SK-N-SH (cell line): ENCODE measurements at regions not wholly inside any gene's neighbourhood (a gene's known extent, or its start where the extent isn't known, plus 50 kb on each side); places are given as distances from the start of the nearest gene placed in this dataset.

Experiments
- CTCF ChIA-PET: fragments of 300-600, 350-600 bp; formaldehyde crosslinking; extraction: SDS; loops from one replicate; lab custom pipeline; 2021; lab: Yijun Ruan, JAX
- POLR2A ChIA-PET: fragments of 350-600 bp; sonication (Branson Sonifier 250); formaldehyde crosslinking; extraction: SDS; loops from one replicate; lab custom pipeline; 2020; ENCODE audit warnings: antibody characterized with exemption, inconsistent platforms; lab: Yijun Ruan, JAX
- DNase-seq: peaks from one replicate; pipeline ENCODE4 v3.0.0; 2012
- H2AFZ ChIP-seq: fragments of 200-600 bp; sonication (generic); 2 replicates; pipeline ENCODE4 v1.8.1; 2016; ENCODE audit warnings: antibody characterized with exemption, mild to moderate bottlenecking, low read depth
- H3F3A ChIP-seq: fragments of 200-600 bp; sonication (generic); replicated peaks from 2 replicates; pipeline ENCODE3; 2016; ENCODE audit warnings: antibody characterized with exemption, mild to moderate bottlenecking; ENCODE audit not compliant: insufficient read depth
- H3K27ac ChIP-seq, 2 experiments: fragments of 200-500 bp in 1 of 2; fragments of 200-600 bp in 1 of 2; sonication (Bioruptor generic) in 1 of 2; sonication (generic), shearing (Covaris generic) in 1 of 2; 2 replicates each; pipeline versions ENCODE4 v1.5.1 to v1.6.1; 2014 to 2016; ENCODE audit warnings: low read depth in 2 of 2, inconsistent platforms in 1 of 2, low read length in 1 of 2, mild to moderate bottlenecking in 1 of 2, mixed read lengths in 1 of 2
- H3K27me3 ChIP-seq: fragments of 200-600 bp; sonication (generic), shearing (Covaris generic); 2 replicates; pipeline ENCODE4 v1.6.1; 2016; ENCODE audit warnings: mixed run types; ENCODE audit not compliant: insufficient read depth
- H3K36me3 ChIP-seq, 2 experiments: fragments of 200-500 bp in 1 of 2; fragments of 200-600 bp in 1 of 2; sonication (Bioruptor generic) in 1 of 2; sonication (generic) in 1 of 2; replicated peaks in 1 of 2; 2 replicates each; pipeline versions ENCODE3 to v1.5.1; 2014 to 2016; ENCODE audit warnings: low read length in 1 of 2, mild to moderate bottlenecking in 1 of 2; ENCODE audit not compliant: insufficient read depth in 2 of 2, control insufficient read depth in 1 of 2
- H3K4me1 ChIP-seq, 2 experiments: fragments of 200-500 bp in 1 of 2; fragments of 200-600 bp in 1 of 2; sonication (Bioruptor generic) in 1 of 2; sonication (generic), shearing (Covaris generic) in 1 of 2; 2 replicates each; pipeline versions ENCODE4 v1.5.1 to v1.6.1; 2014 to 2016; ENCODE audit warnings: low read depth in 1 of 2, low read length in 1 of 2, mixed run types in 1 of 2; ENCODE audit not compliant: insufficient read depth in 2 of 2, control insufficient read depth in 1 of 2
- H3K4me2 ChIP-seq: fragments of 200-600 bp; sonication (generic), shearing (Covaris generic); 2 replicates; pipeline ENCODE4 v1.6.1; 2017; ENCODE audit warnings: mixed run types
- H3K4me3 ChIP-seq, 2 experiments: fragments of 200-500 bp in 1 of 2; fragments of 200-600 bp in 1 of 2; sonication (Bioruptor generic) in 1 of 2; sonication (generic), shearing (Covaris generic) in 1 of 2; 2 replicates each; pipeline versions ENCODE4 v1.5.1 to v1.8.1; 2014 to 2016; ENCODE audit warnings: low read depth in 2 of 2, inconsistent platforms in 1 of 2, low read length in 1 of 2, mild to moderate bottlenecking in 1 of 2, mixed read lengths in 1 of 2, moderate library complexity in 1 of 2
- H3K79me2 ChIP-seq: fragments of 200-600 bp; sonication (generic); 2 replicates; pipeline ENCODE4 v1.8.1; 2017; ENCODE audit warnings: mild to moderate bottlenecking; ENCODE audit not compliant: insufficient read depth
- H3K9ac ChIP-seq: fragments of 200-600 bp; sonication (generic); 2 replicates; pipeline ENCODE4 v1.6.1; 2017; ENCODE audit warnings: mixed run types
- H3K9me2 ChIP-seq: fragments of 200-600 bp; sonication (generic); 2 replicates; pipeline ENCODE4 v1.6.1; 2017; ENCODE audit warnings: mixed run types
- H3K9me3 ChIP-seq: fragments of 200-600 bp; sonication (generic); 2 replicates; pipeline ENCODE4 v1.6.1; 2017; ENCODE audit warnings: mixed run types, mild to moderate bottlenecking, moderate library complexity
- H4K20me1 ChIP-seq: fragments of 200-600 bp; sonication (generic); 2 replicates; pipeline ENCODE4 v1.6.1; 2017; ENCODE audit warnings: mild to moderate bottlenecking, mixed run types; ENCODE audit not compliant: insufficient read depth
- CHD2 ChIP-seq: fragments of 150-350 bp; IDR thresholded peaks from 2 replicates; pipeline ENCODE4 v1.6.1; 2018; ENCODE audit warnings: low read length; ENCODE audit not compliant: partially characterized antibody
- CTCF ChIP-seq: fragments of 200-600 bp; sonication (generic); IDR thresholded peaks from 2 replicates; pipeline ENCODE4 v1.6.1; 2017; ENCODE audit warnings: antibody characterized with exemption, mild to moderate bottlenecking, moderate library complexity
- EP300 ChIP-seq, 2 experiments: IDR thresholded peaks; 2 replicates each; pipeline versions ENCODE4 v1.4.0 to v1.6.1; 2012; ENCODE audit warnings: borderline replicate concordance in 1 of 2, low read depth in 1 of 2, low read length in 1 of 2
- FOSL2 ChIP-seq: IDR thresholded peaks from 2 replicates; pipeline ENCODE4 v1.4.0; 2012; ENCODE audit warnings: low read depth, mild to moderate bottlenecking, moderate library complexity, borderline replicate concordance
- GATA2 ChIP-seq: sonication (generic); formaldehyde crosslinking; IDR thresholded peaks from 2 replicates; pipeline ENCODE4 v1.5.0; 2020; ENCODE audit warnings: mild to moderate bottlenecking, missing genetic modification reagents
- MXI1 ChIP-seq: IDR thresholded peaks from 2 replicates; pipeline ENCODE4 v1.6.1; 2012; ENCODE audit warnings: mild to moderate bottlenecking, low read depth, low read length, improper control_type of control experiment
- NRF1 ChIP-seq: IDR thresholded peaks from 2 replicates; pipeline ENCODE4 v1.6.1; 2012; ENCODE audit warnings: low read depth, mild to moderate bottlenecking, low read length
- RCOR1 ChIP-seq: fragments of 150-350 bp; IDR thresholded peaks from 2 replicates; pipeline ENCODE4 v1.6.1; 2017; ENCODE audit warnings: antibody characterized with exemption, low read length
- RXRA ChIP-seq: IDR thresholded peaks from 2 replicates; pipeline ENCODE4 v1.4.0; 2012; ENCODE audit warnings: low read depth, mild to moderate bottlenecking, borderline replicate concordance
- SIN3A ChIP-seq: IDR thresholded peaks from 2 replicates; pipeline ENCODE4 v1.6.1; 2012; ENCODE audit warnings: low read depth, mild to moderate bottlenecking, low read length, moderate library complexity, borderline replicate concordance
- YY1 ChIP-seq: IDR thresholded peaks from 2 replicates; pipeline ENCODE4 v1.4.0; 2012; ENCODE audit warnings: low read depth, mild to moderate bottlenecking
- WGBS: methylation state at CpG from one replicate; pipeline ENCODE4 v1.1.6; 2017; ENCODE audit warnings: low lambda C conversion rate; 5-methylcytosine and 5-hydroxymethylcytosine counted together
- TF ChIP-seq, protein P1 (sequence below): IDR thresholded peaks from 2 replicates; pipeline ENCODE4; 2012
- TF ChIP-seq, protein P2 (sequence below): IDR thresholded peaks from 2 replicates; pipeline ENCODE4 v1.4.0; 2012; ENCODE audit warnings: low read depth

GRCh38 chr13:85582890-85583289 is 216.3 kb downstream of the SLITRK6 start:
- Histone ChIP-seq H3K4me3 (no peak overlapping the region), H3K9ac (no peak overlapping the region), H3K9me3 (0 out of 2 replicates have a peak, but pooled peaks cover 2% of the 10 kb centered on the region), H3F3A (peaks cover 13% of the 10 kb centered on the region), H2AFZ (0 out of 2 replicates have a peak overlapping the region, but pooled peaks have one; percentile 44), H3K79me2 (no peaks in the 10 kb centered on the region), H3K27me3 (no peaks in the 10 kb centered on the region), H4K20me1 (no peaks in the 10 kb centered on the region), H3K4me2 (no peak overlapping the region), H3K36me3 (no peaks in the 10 kb centered on the region), H3K27ac (no peak overlapping the region), H3K9me2 (no peaks in the 10 kb centered on the region), H3K4me1 (no peaks in the 10 kb centered on the region; a peak in 1 of 4 replicates)
- TF ChIP-seq, protein P1, sequence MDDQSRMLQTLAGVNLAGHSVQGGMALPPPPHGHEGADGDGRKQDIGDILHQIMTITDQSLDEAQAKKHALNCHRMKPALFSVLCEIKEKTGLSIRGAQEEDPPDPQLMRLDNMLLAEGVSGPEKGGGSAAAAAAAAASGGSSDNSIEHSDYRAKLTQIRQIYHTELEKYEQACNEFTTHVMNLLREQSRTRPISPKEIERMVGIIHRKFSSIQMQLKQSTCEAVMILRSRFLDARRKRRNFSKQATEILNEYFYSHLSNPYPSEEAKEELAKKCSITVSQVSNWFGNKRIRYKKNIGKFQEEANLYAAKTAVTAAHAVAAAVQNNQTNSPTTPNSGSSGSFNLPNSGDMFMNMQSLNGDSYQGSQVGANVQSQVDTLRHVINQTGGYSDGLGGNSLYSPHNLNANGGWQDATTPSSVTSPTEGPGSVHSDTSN: no peak
- TF ChIP-seq CHD2: no peak
- TF ChIP-seq CTCF: no peak
- no peak for TF ChIP-seq RXRA
- TF ChIP-seq MXI1: no peak
- TF ChIP-seq SIN3A: no peak
- TF ChIP-seq FOSL2: peak; percentile 24; the same call in 1 of the 2 replicates
- 25% methylated on average over 1 of the region's 1 CpG for whole genome bisulfite sequencing
- DNase-seq: no peak
- POLR2A ChIA-PET: interaction anchor here (0.6 kb wide), 1 partner anchor 333 kb away, joined by 3 read pairs; no protein-coding TSS in a partner anchor
- CTCF ChIA-PET: interaction anchor here (0.7 to 1.9 kb wide), 2 partner anchors 12 to 74 kb away, joined by 3 to 6 read pairs; no protein-coding TSS in a partner anchor

DNA sequence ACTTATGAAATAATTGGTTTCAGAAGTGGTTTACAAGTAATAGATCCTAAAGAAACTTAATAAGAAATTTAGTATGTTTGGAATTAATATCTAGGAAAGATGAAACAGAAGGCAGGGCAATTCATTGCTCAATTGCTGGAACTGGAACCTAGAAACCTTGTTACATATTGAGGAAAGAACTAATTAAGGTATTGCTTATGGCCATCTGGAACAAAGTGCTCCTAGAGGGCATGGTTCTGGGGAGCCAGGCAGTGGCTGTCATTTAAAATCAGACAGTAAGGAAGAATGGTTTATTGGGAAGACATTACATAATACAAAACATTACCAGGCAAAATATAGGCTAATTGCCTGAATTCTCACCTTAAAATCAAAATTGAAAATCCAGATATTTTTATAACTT is 224.1 kb downstream of the SLITRK6 start:
- peak; percentile 42 for DNase-seq
- H3K79me2 ChIP-seq: no peaks in the 10 kb centered on the region
- H2AFZ ChIP-seq: no peak overlapping the region
- no peak overlapping the region; a peak in 1 of 4 replicates for H3K27ac ChIP-seq
- ChIA-PET POLR2A (no interaction called here), CTCF (interaction anchor here (1.7 kb wide), 1 partner anchor 9 kb away, joined by 7 read pairs; no protein-coding TSS in a partner anchor)
- H3K4me3 ChIP-seq: no peak overlapping the region
- no peaks in the 10 kb centered on the region for H3K9me3 ChIP-seq
- H3K4me2 ChIP-seq: no peak overlapping the region
- no peak overlapping the region for H3K9ac ChIP-seq
- H3F3A ChIP-seq: peaks cover 4% of the 10 kb centered on the region
- no peaks in the 10 kb centered on the region for H3K27me3 ChIP-seq
- no peaks in the 10 kb centered on the region; a peak in 1 of 4 replicates for H3K4me1 ChIP-seq
- no peaks in the 10 kb centered on the region for H4K20me1 ChIP-seq
- peak; percentile 29; the same call in 1 of the 2 replicates for TF ChIP-seq GATA2
- TF ChIP-seq YY1: no peak
- TF ChIP-seq CHD2: peak; percentile 40
- TF ChIP-seq, protein P2, sequence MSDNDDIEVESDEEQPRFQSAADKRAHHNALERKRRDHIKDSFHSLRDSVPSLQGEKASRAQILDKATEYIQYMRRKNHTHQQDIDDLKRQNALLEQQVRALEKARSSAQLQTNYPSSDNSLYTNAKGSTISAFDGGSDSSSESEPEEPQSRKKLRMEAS: no peak
- TF ChIP-seq EP300 (IDR thresholded peaks at IDR 0.05; ENCODE audit: borderline replicate concordance in 1 of 2, low read depth in 1 of 2, low read length in 1 of 2): peak in 1 of 2 experiments; percentile 68; a peak in 1 of 4 replicates
- peak; percentile 49; the same call in 1 of the 2 replicates for TF ChIP-seq RCOR1
- TF ChIP-seq NRF1: no peak
- TF ChIP-seq MXI1: no peak
- H3K36me3 ChIP-seq: no peaks in the 10 kb centered on the region
- no peaks in the 10 kb centered on the region for H3K9me2 ChIP-seq
